ENCODE measurements at regions not wholly inside any gene's neighbourhood (a gene's known extent, or its start where the extent isn't known, plus 50 kb on each side); places are given as distances from the start of the nearest gene placed in this dataset.

GRCh38 chr6:17032590-17032987 is 69.3 kb upstream of the STMND1 start:
- 11 to 26% methylated on average over 3 of the region's 3 CpGs for WGBS, 2 donors (ENCODE audit: low coverage in 1 of 2)
- H3K9me3 ChIP-seq, result no peaks in the 10 kb centered on the region
- TF ChIP-seq POLR2A (IDR thresholded peaks at IDR 0.05), result no peak
- no peak for TF ChIP-seq CTCF (IDR thresholded peaks at IDR 0.05)
- H3K36me3 ChIP-seq, result no peaks in the 10 kb centered on the region
- peaks cover 0 to 20% (median 0%) of the 10 kb centered on the region in 3 donors for H3K4me1 ChIP-seq
- H3K4me3 ChIP-seq, result peak overlapping the region in 1 of 2 donors; percentile 22
- H3K27me3 ChIP-seq, result no peaks in the 10 kb centered on the region
- peak; percentile 8 for ATAC-seq
- H3K27ac ChIP-seq, result peak overlapping the region; percentile 73 to 82 (median 78)

DNA sequence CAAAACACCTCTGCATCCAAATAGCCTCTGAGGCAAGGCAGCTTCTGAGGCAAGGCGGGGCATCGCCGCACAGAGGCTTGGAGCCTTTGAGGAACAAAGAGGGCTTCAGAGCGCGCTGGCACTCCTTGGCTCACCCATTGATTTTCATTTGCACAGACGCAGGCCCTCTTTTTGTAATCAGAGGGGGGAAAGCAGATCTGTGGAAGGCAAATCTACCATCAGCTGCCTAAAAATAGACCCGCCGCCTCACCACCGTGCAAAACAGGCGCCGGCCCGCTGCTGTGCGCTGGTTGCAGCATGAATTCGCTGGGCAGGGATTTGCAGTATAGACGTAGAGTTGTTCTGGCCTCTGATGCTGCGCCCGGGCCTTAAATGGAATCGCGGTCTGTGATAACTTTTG is 69.9 kb upstream of the STMND1 start:
- H3K4me3 ChIP-seq, result no peak overlapping the region
- peaks cover 0 to 20% (median 0%) of the 10 kb centered on the region in 3 donors for H3K4me1 ChIP-seq
- no peaks in the 10 kb centered on the region for H3K27me3 ChIP-seq
- H3K9me3 ChIP-seq, result no peaks in the 10 kb centered on the region
- 67 to 93% methylated on average over 6 to 9 of the region's 19 CpGs for WGBS, 2 donors (ENCODE audit: low coverage in 1 of 2)
- no peak for TF ChIP-seq CTCF (IDR thresholded peaks at IDR 0.05)
- TF ChIP-seq POLR2AphosphoS5 (IDR thresholded peaks at IDR 0.05), result no peak
- TF ChIP-seq EP300 (IDR thresholded peaks at IDR 0.05), result no peak
- TF ChIP-seq POLR2A (IDR thresholded peaks at IDR 0.05), result no peak
- ATAC-seq, result no peak
- H3K27ac ChIP-seq, result peak overlapping the region in 3 of 4 donors; percentile 73 to 82 (median 76)
- H3K36me3 ChIP-seq, result no peaks in the 10 kb centered on the region

DNA sequence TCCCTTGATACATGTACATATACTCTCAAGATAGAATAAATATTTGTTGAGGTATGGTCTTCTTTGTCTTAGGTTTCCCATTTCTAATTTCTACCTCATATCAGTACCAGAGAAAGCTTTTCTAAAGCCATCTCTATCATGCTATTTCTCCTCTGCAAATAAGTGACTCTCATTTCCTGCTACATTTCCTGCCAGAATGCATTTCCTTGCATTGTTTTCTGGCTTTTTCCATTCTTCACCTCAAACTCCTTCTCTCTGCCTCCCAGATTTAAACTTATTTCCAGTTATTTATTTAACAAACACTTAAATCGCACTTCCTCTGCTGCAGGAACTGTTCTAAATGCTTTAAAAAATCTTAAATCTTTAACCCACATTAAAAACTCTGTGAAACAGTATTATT is 74.4 kb upstream of the STMND1 start:
- no peak overlapping the region for H3K27ac ChIP-seq
- H3K4me1 ChIP-seq, result peaks cover 0 to 5% (median 0%) of the 10 kb centered on the region in 3 donors
- no peak overlapping the region for H3K4me3 ChIP-seq
- no peaks in the 10 kb centered on the region for H3K27me3 ChIP-seq
- ATAC-seq, result no peak
- H3K36me3 ChIP-seq, result no peaks in the 10 kb centered on the region
- H3K9me3 ChIP-seq, result peaks cover 0 to 13% (median 0%) of the 10 kb centered on the region in 3 donors
- 80 to 90% methylated on average over 1 of the region's 1 CpG for WGBS, 2 donors (ENCODE audit: low coverage in 1 of 2)
- TF ChIP-seq POLR2A (IDR thresholded peaks at IDR 0.05) (no peak), POLR2AphosphoS5 (IDR thresholded peaks at IDR 0.05) (no peak), EP300 (IDR thresholded peaks at IDR 0.05) (no peak), CTCF (IDR thresholded peaks at IDR 0.05) (no peak)

- no peak overlapping the region for H3K4me3 ChIP-seq
- no peak overlapping the region for H3K27ac ChIP-seq
- no peak for ATAC-seq
- no peaks in the 10 kb centered on the region for H3K27me3 ChIP-seq
- TF ChIP-seq EP300 (IDR thresholded peaks at IDR 0.05) (no peak), POLR2A (IDR thresholded peaks at IDR 0.05) (no peak), POLR2AphosphoS5 (IDR thresholded peaks at IDR 0.05) (no peak), CTCF (IDR thresholded peaks at IDR 0.05) (no peak)
- H3K9me3 ChIP-seq, result peaks cover 0 to 13% (median 0%) of the 10 kb centered on the region in 3 donors
- 66 to 80% methylated on average over 3 of the region's 3 CpGs for WGBS, 2 donors (ENCODE audit: low coverage in 1 of 2)
- H3K4me1 ChIP-seq, result no peaks in the 10 kb centered on the region
- no peaks in the 10 kb centered on the region for H3K36me3 ChIP-seq
Measured at GRCh38 chr6:17022604-17023003, 79.2 kb upstream of the STMND1 start.

DNA sequence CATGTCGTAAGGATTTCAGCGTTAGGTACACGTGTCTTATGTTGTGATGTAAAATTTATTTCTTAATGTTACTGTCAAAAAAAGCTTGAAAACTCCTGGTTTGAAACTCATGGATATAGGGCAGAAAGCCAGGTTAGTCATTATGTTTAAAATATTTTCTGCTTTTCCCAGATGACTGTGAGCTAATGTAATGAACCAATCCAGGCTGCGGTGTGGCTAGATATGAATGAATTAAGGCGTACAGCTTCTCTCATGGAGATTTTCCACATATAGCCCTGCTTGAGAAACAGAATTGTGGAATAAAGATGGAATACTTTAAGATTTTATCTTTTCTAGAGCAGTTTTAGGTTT is 80.3 kb upstream of the STMND1 start:
- WGBS, 2 donors (ENCODE audit: low coverage in 1 of 2), result 64 to 70% methylated on average over 5 of the region's 5 CpGs
- no peaks in the 10 kb centered on the region for H3K27me3 ChIP-seq
- TF ChIP-seq EP300 (IDR thresholded peaks at IDR 0.05), result no peak
- no peak for TF ChIP-seq POLR2A (IDR thresholded peaks at IDR 0.05)
- no peak for TF ChIP-seq CTCF (IDR thresholded peaks at IDR 0.05)
- TF ChIP-seq POLR2AphosphoS5 (IDR thresholded peaks at IDR 0.05), result no peak
- no peaks in the 10 kb centered on the region for H3K4me1 ChIP-seq
- ATAC-seq, result no peak
- H3K36me3 ChIP-seq, result no peaks in the 10 kb centered on the region
- no peak overlapping the region for H3K4me3 ChIP-seq
- H3K9me3 ChIP-seq, result peaks cover 0 to 13% (median 0%) of the 10 kb centered on the region in 3 donors
- no peak overlapping the region for H3K27ac ChIP-seq
